UCSD-AML1 (cell line): ENCODE measurements at regions not wholly inside any gene's neighbourhood (a gene's known extent, or its start where the extent isn't known, plus 50 kb on each side); places are given as distances from the start of the nearest gene placed in this dataset.

Experiments used
- DNase-seq: peaks from one replicate; lab custom pipeline; 2025; ENCODE audit not compliant: unreplicated experiment; lab: John Stamatoyannopoulos, UW

GRCh38 chr12:58566599-58566998 is 353.7 kb downstream of the LRIG3 start:
- no peak for DNase-seq

GRCh38 chr12:58567189-58567588 is 353.1 kb downstream of the LRIG3 start:
- no peak for DNase-seq

DNA sequence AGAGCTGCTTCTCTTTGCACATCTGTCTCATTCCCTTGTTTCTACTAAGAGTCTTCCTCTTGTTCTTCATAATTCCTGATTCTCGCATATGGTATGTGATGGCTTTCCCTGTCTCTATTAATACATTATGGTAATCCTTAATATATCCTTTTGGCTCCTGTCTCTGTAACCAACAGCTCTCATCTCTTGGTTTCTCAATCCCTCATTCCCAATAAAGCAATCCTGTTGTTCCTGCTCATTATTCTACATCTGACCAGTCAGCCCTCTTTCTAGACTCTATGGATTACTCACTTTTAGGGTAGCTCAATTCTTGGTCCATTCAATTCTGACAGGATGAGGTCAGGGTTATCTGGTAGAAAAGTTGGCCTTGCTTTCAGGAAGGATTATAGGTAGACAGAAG is 349.9 kb downstream of the LRIG3 start:
- no peak for DNase-seq

GRCh38 chr12:58575256-58575655 is 345.0 kb downstream of the LRIG3 start:
- DNase-seq, result no peak

DNA sequence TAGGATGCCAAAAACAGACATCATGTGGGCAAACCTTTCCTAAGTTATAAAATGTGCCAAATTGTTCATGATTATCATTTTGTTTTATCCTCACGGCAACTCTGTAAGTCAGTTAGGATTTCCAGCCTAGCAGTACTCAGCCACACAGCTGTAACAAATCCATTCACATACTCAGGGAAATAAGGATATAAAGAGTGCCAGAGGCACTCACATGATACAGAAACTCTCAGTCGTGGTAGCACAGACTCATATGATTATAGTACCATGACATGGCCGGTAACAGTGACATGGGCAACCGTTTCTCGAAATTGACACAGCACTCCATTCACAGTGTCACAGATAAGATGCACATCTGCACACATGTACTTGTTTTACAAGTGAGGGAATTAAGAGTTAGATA is 344.2 kb downstream of the LRIG3 start:
- DNase-seq, result no peak

DNA sequence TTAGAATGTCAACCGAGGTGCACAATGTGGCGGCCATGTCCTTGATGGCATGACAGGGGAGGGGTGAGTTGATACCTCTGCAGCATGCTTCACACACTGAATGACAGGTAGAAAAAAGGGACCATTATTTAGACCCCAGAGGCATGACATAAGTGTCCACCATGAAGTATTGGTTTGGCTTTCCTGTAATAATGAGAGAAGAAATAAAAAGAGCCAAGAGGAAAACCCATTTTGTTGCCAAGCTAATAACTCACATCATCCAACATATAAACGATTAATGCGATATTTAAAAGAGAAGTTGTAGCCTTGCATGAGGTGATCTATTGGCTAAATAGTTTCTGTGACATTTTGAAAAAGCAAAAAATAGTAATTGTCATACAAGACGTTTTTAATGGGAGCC is 343.4 kb downstream of the LRIG3 start:
- DNase-seq, result no peak

DNA sequence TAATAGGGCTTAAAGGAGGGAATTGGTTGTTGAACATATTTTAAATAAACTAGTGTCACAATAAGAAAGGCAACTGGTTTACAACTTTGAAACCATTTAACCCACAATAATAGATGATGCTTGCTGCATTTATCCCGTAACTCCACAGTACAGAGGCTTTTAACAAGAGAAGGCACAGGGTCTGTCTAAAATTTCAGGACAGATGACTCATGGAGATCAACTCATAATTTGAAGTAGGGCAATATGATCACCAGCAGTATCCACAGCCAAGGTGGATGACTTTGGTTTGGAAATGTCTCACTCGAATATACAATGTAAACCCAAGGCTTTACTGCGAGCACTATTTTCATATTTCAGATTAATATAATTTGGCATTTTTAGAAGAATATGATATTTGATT is 340.2 kb downstream of the LRIG3 start:
- no peak for DNase-seq

GRCh38 chr12:58583529-58583928 is 336.8 kb downstream of the LRIG3 start:
- no peak for DNase-seq

GRCh38 chr12:58583940-58584339 is 336.4 kb downstream of the LRIG3 start:
- no peak for DNase-seq

DNA sequence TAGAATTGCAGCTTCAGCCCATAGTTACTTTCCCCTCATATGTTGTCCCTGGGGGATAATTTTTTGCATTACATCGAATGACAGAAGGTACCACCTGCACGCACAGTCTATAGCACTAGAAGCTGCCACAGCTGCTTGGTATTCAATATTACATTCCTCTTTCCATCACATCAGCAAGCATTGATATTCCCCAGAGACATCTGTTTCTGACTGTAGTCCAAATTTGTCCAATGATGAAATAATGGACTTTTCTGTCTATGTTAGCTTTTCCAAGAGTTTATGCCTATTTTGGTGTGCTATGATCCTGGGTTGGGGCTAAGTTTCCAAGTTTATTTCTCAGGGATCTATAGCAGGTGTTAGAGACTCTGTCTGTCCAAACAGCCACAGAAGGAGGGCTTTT is 335.4 kb downstream of the LRIG3 start:
- no peak for DNase-seq

DNA sequence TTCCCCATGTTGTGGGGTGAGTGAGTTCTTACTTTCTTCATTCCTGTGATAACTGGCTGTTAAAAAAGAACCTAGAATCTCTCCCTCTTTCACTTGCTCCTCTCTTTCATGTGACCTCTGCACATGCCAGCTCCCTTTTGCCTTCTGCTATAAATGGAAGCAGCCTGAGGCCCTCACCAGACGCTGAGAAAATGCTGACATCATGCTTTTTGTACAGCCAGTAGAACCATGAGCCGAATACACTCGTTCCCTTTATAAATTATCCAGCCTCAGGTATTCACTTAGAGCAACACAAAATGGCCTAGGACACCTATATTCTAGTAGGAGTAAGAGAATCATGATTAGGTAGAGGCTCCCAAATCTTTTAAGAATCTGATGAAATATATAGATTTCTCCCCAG is 333.5 kb downstream of the LRIG3 start:
- no peak for DNase-seq

DNA sequence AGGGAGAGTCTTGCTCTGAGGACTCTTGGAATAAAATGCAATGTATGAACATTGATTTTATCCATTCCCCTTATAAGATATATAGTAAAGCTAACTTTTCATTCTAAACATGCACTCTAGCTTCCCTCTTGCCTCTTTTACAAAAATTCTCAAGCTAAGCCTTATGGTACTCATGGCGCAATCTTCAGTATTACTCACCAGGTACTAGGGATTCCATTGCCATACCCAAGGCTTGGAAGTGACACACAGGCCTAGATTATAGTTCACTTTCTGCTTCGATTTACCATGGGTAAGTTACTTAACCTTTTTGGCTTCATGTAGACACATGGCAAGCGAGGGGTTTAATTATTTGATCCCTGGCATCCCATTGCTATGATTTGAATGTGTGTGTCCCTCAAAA is 331.5 kb downstream of the LRIG3 start:
- no peak for DNase-seq

- no peak for DNase-seq
Observed at GRCh38 chr12:58592475-58593207, 327.7 kb downstream of the LRIG3 start.

GRCh38 chr12:58593557-58594304 is 326.6 kb downstream of the LRIG3 start:
- DNase-seq, result no peak

DNA sequence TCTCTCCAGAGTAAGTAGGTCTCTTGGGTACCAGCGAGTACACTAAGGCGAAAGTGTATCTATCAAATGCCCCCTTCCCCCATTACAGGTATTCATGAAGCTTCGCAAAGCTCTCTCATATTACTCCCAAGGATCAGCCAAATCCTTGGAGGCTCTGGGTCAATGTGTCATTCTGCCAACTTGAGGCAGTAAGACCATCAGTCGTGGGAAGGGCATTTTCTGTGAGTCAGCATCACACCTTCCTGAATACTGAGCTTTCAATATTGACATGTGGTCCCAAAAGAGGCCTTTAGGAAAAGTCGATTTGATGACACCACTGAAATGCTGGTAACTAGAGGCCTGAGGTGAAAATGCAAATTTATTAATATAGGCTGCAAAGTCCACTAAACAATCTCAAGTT is 323.9 kb downstream of the LRIG3 start:
- no peak for DNase-seq

GRCh38 chr12:58601529-58601928 is 318.8 kb downstream of the LRIG3 start:
- DNase-seq, result no peak

GRCh38 chr12:58602179-58602578 is 318.1 kb downstream of the LRIG3 start:
- DNase-seq, result no peak

GRCh38 chr12:58602736-58603135 is 317.6 kb downstream of the LRIG3 start:
- DNase-seq, result no peak

DNA sequence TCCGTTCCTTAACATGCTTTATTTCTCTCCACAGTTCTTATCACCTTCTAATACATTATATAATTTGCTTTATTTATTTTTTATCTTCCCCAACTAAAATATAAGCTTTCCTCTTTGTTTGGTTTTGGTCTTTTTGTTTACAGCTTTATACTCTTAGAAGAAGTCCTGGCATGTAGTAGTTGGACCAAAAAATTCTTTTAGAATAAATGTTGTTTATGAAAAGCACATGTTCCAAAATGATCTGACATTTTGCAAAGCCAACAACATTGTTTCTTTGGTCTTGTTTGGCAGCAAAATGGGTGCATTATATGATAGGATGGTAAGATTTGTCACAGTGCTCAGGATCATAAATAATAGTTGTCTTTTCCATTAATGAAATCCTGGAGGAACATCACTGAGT is 312.5 kb downstream of the LRIG3 start:
- DNase-seq, result no peak

GRCh38 chr12:58608711-58609110 is 311.6 kb downstream of the LRIG3 start:
- DNase-seq, result no peak

DNA sequence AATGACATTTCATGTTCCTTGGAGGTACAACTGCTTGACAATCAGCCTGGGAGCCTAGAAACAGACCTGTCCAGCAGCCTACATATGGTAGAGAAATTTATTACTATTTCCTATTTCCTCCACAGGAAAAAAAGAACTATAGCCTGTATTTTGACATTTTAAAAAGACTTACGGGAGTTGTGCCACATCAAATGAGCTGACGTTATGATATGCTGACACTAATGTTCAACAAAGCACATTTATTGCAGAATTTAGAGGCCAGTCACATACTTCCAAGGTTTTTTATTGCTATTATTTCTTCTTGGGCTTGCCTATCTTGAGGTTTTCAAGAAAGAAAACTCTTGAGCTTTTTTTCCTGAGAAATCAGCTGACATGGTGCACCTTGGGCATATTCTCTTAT is 305.3 kb downstream of the LRIG3 start:
- DNase-seq, result no peak

GRCh38 chr12:58615576-58615975 is 304.7 kb downstream of the LRIG3 start:
- no peak for DNase-seq

DNA sequence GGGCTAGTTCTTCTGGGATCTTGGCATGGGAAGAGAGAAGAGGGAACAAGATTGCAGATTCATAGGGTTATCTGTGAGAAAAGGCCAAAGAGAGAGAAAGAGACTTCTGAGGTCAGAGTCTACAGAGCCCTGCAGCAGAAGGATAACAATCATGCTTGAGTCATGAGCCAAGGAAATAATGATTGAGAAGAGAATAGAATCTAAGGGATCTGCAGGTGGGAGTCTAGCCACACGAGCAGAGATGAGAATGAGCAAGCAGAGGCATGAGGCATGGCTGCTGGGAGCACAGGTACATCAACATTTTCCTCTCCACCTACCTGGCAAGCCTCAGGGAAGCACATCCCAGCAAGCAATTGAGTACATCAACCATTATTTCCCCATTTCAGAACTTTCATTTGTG is 303.7 kb downstream of the LRIG3 start:
- DNase-seq, result no peak
